Mesothelial cell of epicardium (in vitro differentiated cells): ENCODE measurements at regions not wholly inside any gene's neighbourhood (a gene's known extent, or its start where the extent isn't known, plus 50 kb on each side); places are given as distances from the start of the nearest gene placed in this dataset.

Source experiments
- DNase-seq, 2 experiments: peaks; one replicate each; pipeline ENCODE4 v3.0.0; 2021; ENCODE audit warnings: low spot score in 2 of 2; ENCODE audit not compliant: unreplicated experiment in 2 of 2
- H3K27ac Mint-ChIP-seq: 2 replicates; pipeline ENCODE4 v1.8.0; 2021; ENCODE audit warnings: mixed read lengths
- H3K27me3 Mint-ChIP-seq: 2 replicates; pipeline ENCODE4 v1.8.0; 2021; ENCODE audit warnings: low read depth, mixed read lengths
- H3K36me3 Mint-ChIP-seq: 2 replicates; pipeline ENCODE4 v1.8.0; 2021; ENCODE audit warnings: mixed read lengths
- H3K4me1 Mint-ChIP-seq: 2 replicates; pipeline ENCODE4 v1.8.0; 2021; ENCODE audit warnings: mixed read lengths
- H3K4me3 Mint-ChIP-seq: 2 replicates; pipeline ENCODE4 v1.8.0; 2021; ENCODE audit warnings: mild to moderate bottlenecking, moderate library complexity, mixed read lengths
- H3K9me3 Mint-ChIP-seq: 2 replicates; pipeline ENCODE4 v1.8.0; 2021; ENCODE audit warnings: mixed read lengths
- TF ChIP-seq, protein P1 (sequence below): fragments of 200-600 bp; sonication (generic); IDR thresholded peaks from one replicate; pipeline ENCODE4 v1.5.0; 2021; ENCODE audit warnings: antibody characterized with exemption; ENCODE audit not compliant: unreplicated experiment

- Mint-ChIP-seq H3K4me3 (no peak overlapping the region), H3K36me3 (no peaks in the 10 kb centered on the region), H3K27me3 (no peaks in the 10 kb centered on the region), H3K27ac (no peak overlapping the region), H3K4me1 (peaks cover 7% of the 10 kb centered on the region), H3K9me3 (no peaks in the 10 kb centered on the region)
- TF ChIP-seq, protein P1, sequence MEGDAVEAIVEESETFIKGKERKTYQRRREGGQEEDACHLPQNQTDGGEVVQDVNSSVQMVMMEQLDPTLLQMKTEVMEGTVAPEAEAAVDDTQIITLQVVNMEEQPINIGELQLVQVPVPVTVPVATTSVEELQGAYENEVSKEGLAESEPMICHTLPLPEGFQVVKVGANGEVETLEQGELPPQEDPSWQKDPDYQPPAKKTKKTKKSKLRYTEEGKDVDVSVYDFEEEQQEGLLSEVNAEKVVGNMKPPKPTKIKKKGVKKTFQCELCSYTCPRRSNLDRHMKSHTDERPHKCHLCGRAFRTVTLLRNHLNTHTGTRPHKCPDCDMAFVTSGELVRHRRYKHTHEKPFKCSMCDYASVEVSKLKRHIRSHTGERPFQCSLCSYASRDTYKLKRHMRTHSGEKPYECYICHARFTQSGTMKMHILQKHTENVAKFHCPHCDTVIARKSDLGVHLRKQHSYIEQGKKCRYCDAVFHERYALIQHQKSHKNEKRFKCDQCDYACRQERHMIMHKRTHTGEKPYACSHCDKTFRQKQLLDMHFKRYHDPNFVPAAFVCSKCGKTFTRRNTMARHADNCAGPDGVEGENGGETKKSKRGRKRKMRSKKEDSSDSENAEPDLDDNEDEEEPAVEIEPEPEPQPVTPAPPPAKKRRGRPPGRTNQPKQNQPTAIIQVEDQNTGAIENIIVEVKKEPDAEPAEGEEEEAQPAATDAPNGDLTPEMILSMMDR, result no peak
- no peak for DNase-seq
Measured at GRCh38 chr2:8391584-8391983, 290.3 kb upstream of the ID2 start.

- Mint-ChIP-seq H3K4me3 (no peak overlapping the region), H3K4me1 (peaks cover 7% of the 10 kb centered on the region), H3K27me3 (no peaks in the 10 kb centered on the region), H3K27ac (no peak overlapping the region), H3K36me3 (no peaks in the 10 kb centered on the region), H3K9me3 (no peaks in the 10 kb centered on the region)
- TF ChIP-seq, protein P1, result no peak
- DNase-seq, result no peak
Measured at GRCh38 chr2:8392098-8392866, 289.6 kb upstream of the ID2 start.

DNA sequence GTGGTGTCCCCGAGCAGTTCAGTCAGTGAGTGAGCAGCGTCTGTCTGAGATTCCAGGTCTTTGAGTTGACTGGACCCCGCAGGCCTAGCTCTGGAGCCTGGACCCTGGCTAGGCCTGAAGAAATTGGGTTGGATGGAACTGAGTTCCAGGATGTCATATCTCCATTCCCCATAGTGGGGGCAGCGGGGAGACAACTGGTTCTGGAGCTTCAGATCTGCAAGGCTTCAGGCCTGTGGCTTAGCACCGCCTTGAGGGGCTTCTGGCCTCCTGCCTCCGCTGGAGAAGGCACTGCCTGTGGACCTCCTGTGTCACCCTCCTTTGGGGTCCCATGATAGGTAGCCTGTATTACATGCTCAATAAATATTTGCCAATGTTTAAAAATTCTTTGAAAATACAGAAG lies 288.4 kb upstream of the ID2 start:
- TF ChIP-seq, protein P1, result no peak
- no peak for DNase-seq

DNA sequence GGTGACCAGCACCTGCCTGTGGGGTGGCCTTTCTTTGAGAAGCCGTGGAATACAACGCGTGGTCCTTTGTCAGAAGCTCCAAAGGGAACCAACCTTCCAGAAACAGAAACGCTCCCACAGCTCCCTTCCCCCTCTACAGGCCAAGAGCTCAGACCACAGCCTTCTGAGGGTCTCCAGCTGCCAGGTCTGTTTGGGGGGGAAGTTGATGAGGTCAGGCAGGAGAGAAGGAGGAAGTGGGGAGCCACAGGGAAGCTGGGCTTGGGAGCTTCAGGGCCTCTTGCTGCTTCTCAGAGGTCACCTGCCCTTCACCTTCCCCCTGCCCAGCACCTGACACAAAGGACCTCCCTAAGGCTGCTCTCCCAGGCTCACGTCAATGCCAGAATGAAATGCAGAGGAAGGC lies 287.7 kb upstream of the ID2 start:
- Mint-ChIP-seq H3K4me1 (peaks cover 5% of the 10 kb centered on the region), H3K9me3 (no peaks in the 10 kb centered on the region), H3K4me3 (no peak overlapping the region), H3K27me3 (no peaks in the 10 kb centered on the region), H3K36me3 (no peaks in the 10 kb centered on the region), H3K27ac (no peak overlapping the region)
- DNase-seq, result no peak
- TF ChIP-seq, protein P1, result no peak

More for the DNA sequence above, 288.4 kb upstream of the ID2 start:
- H3K9me3 Mint-ChIP-seq, result no peaks in the 10 kb centered on the region
- no peaks in the 10 kb centered on the region for H3K27me3 Mint-ChIP-seq
- no peaks in the 10 kb centered on the region for H3K36me3 Mint-ChIP-seq
- H3K4me1 Mint-ChIP-seq, result peaks cover 7% of the 10 kb centered on the region
- H3K4me3 Mint-ChIP-seq, result no peak overlapping the region
- no peak overlapping the region for H3K27ac Mint-ChIP-seq

- H3K27me3 Mint-ChIP-seq, result no peaks in the 10 kb centered on the region
- DNase-seq, result no peak
- peaks cover 2% of the 10 kb centered on the region for H3K4me1 Mint-ChIP-seq
- H3K9me3 Mint-ChIP-seq, result no peaks in the 10 kb centered on the region
- no peak overlapping the region for H3K4me3 Mint-ChIP-seq
- no peak overlapping the region for H3K27ac Mint-ChIP-seq
- H3K36me3 Mint-ChIP-seq, result no peaks in the 10 kb centered on the region
- TF ChIP-seq, protein P1, result no peak
Measured at GRCh38 chr2:8394569-8395359, 287.1 kb upstream of the ID2 start.
